ENCODE measurements at regions not wholly inside any gene's neighbourhood (a gene's known extent, or its start where the extent isn't known, plus 50 kb on each side); places are given as distances from the start of the nearest gene placed in this dataset.

DNA sequence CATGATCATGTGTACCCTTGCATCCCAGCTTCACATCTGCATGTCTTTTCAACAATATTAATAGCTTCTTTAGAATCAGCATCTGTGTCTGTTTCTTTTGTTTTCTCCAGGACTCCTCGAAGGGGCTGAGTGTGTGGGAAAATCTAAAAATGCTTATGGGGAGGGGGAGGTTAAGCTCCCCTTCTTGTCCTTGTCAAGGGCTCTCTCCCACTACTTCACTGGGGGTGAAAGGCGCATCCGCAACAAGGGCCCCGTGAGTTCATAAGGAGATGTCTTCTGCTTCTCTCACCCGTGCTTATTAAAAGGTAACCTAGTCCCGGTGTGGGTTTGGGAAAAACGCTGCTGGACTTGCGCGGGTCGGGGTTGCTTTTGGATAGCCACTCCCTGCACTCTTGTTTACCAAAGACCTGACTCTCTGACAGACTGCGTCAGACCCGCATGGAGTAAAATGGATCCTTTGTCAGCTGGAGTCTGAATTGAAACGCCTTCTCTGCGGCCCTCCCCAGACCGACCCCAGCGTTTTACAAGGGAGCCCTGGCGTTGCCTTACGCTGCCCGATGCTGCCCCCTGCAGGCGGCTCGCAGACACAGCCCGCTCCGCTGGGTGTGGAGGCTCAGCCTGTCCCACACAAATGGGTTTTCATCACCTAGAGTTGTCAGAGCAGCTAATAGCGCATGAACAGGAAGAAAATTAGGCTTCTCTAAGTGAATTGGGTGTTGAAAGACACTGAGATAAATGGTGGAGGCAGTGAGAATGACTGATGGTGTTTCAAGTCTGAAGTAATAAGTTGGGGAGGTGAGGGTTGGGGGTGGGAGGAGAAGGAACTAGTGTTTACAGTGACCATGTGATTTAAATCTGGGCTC, 53.8 kb downstream of the IER5 start (continued):
- TF ChIP-seq, protein P1, sequence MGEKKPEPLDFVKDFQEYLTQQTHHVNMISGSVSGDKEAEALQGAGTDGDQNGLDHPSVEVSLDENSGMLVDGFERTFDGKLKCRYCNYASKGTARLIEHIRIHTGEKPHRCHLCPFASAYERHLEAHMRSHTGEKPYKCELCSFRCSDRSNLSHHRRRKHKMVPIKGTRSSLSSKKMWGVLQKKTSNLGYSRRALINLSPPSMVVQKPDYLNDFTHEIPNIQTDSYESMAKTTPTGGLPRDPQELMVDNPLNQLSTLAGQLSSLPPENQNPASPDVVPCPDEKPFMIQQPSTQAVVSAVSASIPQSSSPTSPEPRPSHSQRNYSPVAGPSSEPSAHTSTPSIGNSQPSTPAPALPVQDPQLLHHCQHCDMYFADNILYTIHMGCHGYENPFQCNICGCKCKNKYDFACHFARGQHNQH (CRISPR knock-in tag; IDR thresholded peaks at IDR 0.05): peak; percentile 70; the same call in 1 of the 2 replicates
- TF ChIP-seq HOXD1 (CRISPR knock-in tag; IDR thresholded peaks at IDR 0.05): no peak
- TF ChIP-seq, protein P2, sequence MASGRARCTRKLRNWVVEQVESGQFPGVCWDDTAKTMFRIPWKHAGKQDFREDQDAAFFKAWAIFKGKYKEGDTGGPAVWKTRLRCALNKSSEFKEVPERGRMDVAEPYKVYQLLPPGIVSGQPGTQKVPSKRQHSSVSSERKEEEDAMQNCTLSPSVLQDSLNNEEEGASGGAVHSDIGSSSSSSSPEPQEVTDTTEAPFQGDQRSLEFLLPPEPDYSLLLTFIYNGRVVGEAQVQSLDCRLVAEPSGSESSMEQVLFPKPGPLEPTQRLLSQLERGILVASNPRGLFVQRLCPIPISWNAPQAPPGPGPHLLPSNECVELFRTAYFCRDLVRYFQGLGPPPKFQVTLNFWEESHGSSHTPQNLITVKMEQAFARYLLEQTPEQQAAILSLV (CRISPR knock-in tag; IDR thresholded peaks at IDR 0.05; ENCODE audit: borderline replicate concordance): 0 out of 2 replicates have a peak, but pooled peaks have one; percentile 27
- peak; percentile 23; the same call in 1 of the 2 replicates for TF ChIP-seq NCOA2 (CRISPR knock-in tag; IDR thresholded peaks at IDR 0.05)
- no peak for TF ChIP-seq RNF2 (conservative IDR thresholded peaks at IDR 0.05; ENCODE audit: low read depth)
- TF ChIP-seq MAFK (conservative IDR thresholded peaks at IDR 0.05 in 1 of 2, IDR thresholded peaks at IDR 0.05 in 1 of 2; ENCODE audit: low read length in 2 of 2): no peak
- 0 out of 2 replicates have a peak, but pooled peaks have one; percentile 50 for TF ChIP-seq KDM3A (CRISPR knock-in tag; IDR thresholded peaks at IDR 0.05; ENCODE audit: low read depth)
- TF ChIP-seq CREB1 (IDR thresholded peaks at IDR 0.05): no peak
- TF ChIP-seq CREB1 (CRISPR knock-in tag; IDR thresholded peaks at IDR 0.05): no peak
- TF ChIP-seq ZNF773 (CRISPR knock-in tag; IDR thresholded peaks at IDR 0.05; ENCODE audit: borderline replicate concordance): no peak
- TF ChIP-seq RCOR2 (CRISPR knock-in tag; IDR thresholded peaks at IDR 0.05): 0 out of 2 replicates have a peak, but pooled peaks have one; percentile 17
- TF ChIP-seq CBX1 (IDR thresholded peaks at IDR 0.05; ENCODE audit: low read depth): no peak
- peak; percentile 45; the same call in 1 of the 2 replicates for TF ChIP-seq HDAC1 (CRISPR knock-in tag; IDR thresholded peaks at IDR 0.05)
- TF ChIP-seq PAX8 (CRISPR knock-in tag; IDR thresholded peaks at IDR 0.05; ENCODE audit: borderline replicate concordance): no peak
- TF ChIP-seq, protein P3, sequence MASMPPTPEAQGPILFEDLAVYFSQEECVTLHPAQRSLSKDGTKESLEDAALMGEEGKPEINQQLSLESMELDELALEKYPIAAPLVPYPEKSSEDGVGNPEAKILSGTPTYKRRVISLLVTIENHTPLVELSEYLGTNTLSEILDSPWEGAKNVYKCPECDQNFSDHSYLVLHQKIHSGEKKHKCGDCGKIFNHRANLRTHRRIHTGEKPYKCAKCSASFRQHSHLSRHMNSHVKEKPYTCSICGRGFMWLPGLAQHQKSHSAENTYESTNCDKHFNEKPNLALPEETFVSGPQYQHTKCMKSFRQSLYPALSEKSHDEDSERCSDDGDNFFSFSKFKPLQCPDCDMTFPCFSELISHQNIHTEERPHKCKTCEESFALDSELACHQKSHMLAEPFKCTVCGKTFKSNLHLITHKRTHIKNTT (CRISPR knock-in tag; IDR thresholded peaks at IDR 0.05): no peak
- no peak; the same call in 1 of the 2 replicates for TF ChIP-seq ZKSCAN8 (CRISPR knock-in tag; IDR thresholded peaks at IDR 0.05; ENCODE audit: borderline replicate concordance)
- TF ChIP-seq RELA (CRISPR knock-in tag; IDR thresholded peaks at IDR 0.05): no peak
- TF ChIP-seq ZFX (CRISPR knock-in tag; IDR thresholded peaks at IDR 0.05; ENCODE audit: low read depth): peak; percentile 36; the same call in 1 of the 2 replicates
- peak; percentile 46 for TF ChIP-seq ASH2L (IDR thresholded peaks at IDR 0.05; ENCODE audit: insufficient read length, low read depth, low read length)
- peak; percentile 63; the same call in 1 of the 2 replicates for TF ChIP-seq ZBTB7A (CRISPR knock-in tag; IDR thresholded peaks at IDR 0.05)
- TF ChIP-seq, protein P4, sequence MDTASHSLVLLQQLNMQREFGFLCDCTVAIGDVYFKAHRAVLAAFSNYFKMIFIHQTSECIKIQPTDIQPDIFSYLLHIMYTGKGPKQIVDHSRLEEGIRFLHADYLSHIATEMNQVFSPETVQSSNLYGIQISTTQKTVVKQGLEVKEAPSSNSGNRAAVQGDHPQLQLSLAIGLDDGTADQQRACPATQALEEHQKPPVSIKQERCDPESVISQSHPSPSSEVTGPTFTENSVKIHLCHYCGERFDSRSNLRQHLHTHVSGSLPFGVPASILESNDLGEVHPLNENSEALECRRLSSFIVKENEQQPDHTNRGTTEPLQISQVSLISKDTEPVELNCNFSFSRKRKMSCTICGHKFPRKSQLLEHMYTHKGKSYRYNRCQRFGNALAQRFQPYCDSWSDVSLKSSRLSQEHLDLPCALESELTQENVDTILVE (CRISPR knock-in tag; IDR thresholded peaks at IDR 0.05): no peak
- peak; percentile 36; the same call in 1 of the 2 replicates for TF ChIP-seq ZSCAN21 (CRISPR knock-in tag; IDR thresholded peaks at IDR 0.05; ENCODE audit: borderline replicate concordance)
- TF ChIP-seq, protein P5, sequence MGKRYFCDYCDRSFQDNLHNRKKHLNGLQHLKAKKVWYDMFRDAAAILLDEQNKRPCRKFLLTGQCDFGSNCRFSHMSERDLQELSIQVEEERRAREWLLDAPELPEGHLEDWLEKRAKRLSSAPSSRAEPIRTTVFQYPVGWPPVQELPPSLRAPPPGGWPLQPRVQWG (CRISPR knock-in tag; IDR thresholded peaks at IDR 0.05; ENCODE audit: borderline replicate concordance, low read depth): no peak
